ENCODE measurements at regions not wholly inside any gene's neighbourhood (a gene's known extent, or its start where the extent isn't known, plus 50 kb on each side); places are given as distances from the start of the nearest gene placed in this dataset.

DNA sequence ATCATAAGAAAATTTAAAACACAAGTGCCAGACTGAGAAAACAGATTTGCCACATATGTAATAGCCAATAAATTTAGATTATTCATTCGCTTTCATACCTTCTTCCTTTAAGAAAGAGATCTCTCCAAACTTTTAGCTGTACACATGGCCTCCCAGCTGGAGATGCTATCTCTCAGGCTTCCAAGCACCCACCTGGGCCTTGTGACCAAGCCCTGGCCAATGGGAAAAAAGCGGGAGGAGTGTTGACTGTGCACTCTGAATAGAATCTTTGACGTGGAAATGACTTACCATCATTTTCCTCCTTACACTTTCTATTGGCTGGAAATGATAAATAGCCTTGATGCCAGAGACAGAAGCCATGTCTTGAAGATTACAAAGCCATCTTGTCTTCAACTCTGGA, 1106.6 kb downstream of the TBL1XR1 start:
- TF ChIP-seq, protein P1, sequence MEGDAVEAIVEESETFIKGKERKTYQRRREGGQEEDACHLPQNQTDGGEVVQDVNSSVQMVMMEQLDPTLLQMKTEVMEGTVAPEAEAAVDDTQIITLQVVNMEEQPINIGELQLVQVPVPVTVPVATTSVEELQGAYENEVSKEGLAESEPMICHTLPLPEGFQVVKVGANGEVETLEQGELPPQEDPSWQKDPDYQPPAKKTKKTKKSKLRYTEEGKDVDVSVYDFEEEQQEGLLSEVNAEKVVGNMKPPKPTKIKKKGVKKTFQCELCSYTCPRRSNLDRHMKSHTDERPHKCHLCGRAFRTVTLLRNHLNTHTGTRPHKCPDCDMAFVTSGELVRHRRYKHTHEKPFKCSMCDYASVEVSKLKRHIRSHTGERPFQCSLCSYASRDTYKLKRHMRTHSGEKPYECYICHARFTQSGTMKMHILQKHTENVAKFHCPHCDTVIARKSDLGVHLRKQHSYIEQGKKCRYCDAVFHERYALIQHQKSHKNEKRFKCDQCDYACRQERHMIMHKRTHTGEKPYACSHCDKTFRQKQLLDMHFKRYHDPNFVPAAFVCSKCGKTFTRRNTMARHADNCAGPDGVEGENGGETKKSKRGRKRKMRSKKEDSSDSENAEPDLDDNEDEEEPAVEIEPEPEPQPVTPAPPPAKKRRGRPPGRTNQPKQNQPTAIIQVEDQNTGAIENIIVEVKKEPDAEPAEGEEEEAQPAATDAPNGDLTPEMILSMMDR (optimal IDR thresholded peaks at IDR 0.05 in 1 of 3, IDR thresholded peaks at IDR 0.05 in 1 of 3, conservative IDR thresholded peaks at IDR 0.05 in 1 of 3; ENCODE audit: extremely low read depth in 1 of 3, insufficient read depth in 2 of 3, low read length in 3 of 3), result no peak
- TF ChIP-seq EZH2 (IDR thresholded peaks at IDR 0.05; ENCODE audit: low read length), result no peak
